CD4-positive, CD25-positive, alpha-beta regulatory T cell (primary cell): ENCODE measurements at regions not wholly inside any gene's neighbourhood (a gene's known extent, or its start where the extent isn't known, plus 50 kb on each side); places are given as distances from the start of the nearest gene placed in this dataset.
A peak's percentile ranks its signal among the peaks of the same experiment; 100 is the strongest.

Experiments used
- ATAC-seq, 2 donors: fragments of 150-1000 bp; cut with Tn5 transposase; one replicate each; pipeline ENCODE4 v1.10.0; 2021; ENCODE audit warnings: low read depth in 2 of 2, moderate number of reproducible peaks in 2 of 2, moderate library complexity in 1 of 2
- DNase-seq, 3 donors: peaks; one replicate each; pipeline versions ENCODE4 v3.0.0 to v3.0.0-alpha.2; 2012 to 2022; ENCODE audit warnings: mixed read lengths in 1 of 3
- H3K27ac ChIP-seq: one replicate; pipeline ENCODE4 v1.7.0; 2013; ENCODE audit warnings: mild to moderate bottlenecking, low read length; ENCODE audit not compliant: insufficient read depth, poor library complexity, severe bottlenecking
- H3K27me3 ChIP-seq: one replicate; pipeline ENCODE4 v1.7.0; 2013; ENCODE audit warnings: low read length; ENCODE audit not compliant: control insufficient read depth, insufficient read depth
- H3K36me3 ChIP-seq: one replicate; pipeline ENCODE4 v1.7.0; 2013; ENCODE audit warnings: mild to moderate bottlenecking, low read length, moderate library complexity; ENCODE audit not compliant: control insufficient read depth, insufficient read depth
- H3K4me1 ChIP-seq: 2 replicates; pipeline ENCODE4 v1.7.0; 2013; ENCODE audit warnings: mild to moderate bottlenecking, low read length; ENCODE audit not compliant: insufficient read depth, control insufficient read depth, poor library complexity, severe bottlenecking
- H3K4me3 ChIP-seq: one replicate; pipeline ENCODE4 v1.7.0; 2013; ENCODE audit warnings: low read depth, mild to moderate bottlenecking, low read length, moderate library complexity
- H3K9me3 ChIP-seq, 2 experiments: 1 replicate in 1 of 2; 2 replicates in 1 of 2; pipeline ENCODE4 v1.7.0; 2013; ENCODE audit warnings: low read length in 2 of 2, mild to moderate bottlenecking in 1 of 2, moderate library complexity in 1 of 2; ENCODE audit not compliant: control insufficient read depth in 2 of 2
- H3K27ac Mint-ChIP-seq, 3 donors: one replicate each; pipeline ENCODE4 v1.8.0; 2020 to 2022; ENCODE audit warnings: mild to moderate bottlenecking in 3 of 3, mixed read lengths in 3 of 3, moderate library complexity in 2 of 3
- H3K27me3 Mint-ChIP-seq: one replicate; pipeline ENCODE4 v1.8.0; 2022; ENCODE audit warnings: mild to moderate bottlenecking, mixed read lengths
- H3K36me3 Mint-ChIP-seq: one replicate; pipeline ENCODE4 v1.8.0; 2020; ENCODE audit warnings: mixed read lengths
- H3K4me1 Mint-ChIP-seq, 4 donors: one replicate each; pipeline ENCODE4 v1.8.0; 2020 to 2022; ENCODE audit warnings: mixed read lengths in 4 of 4, mild to moderate bottlenecking in 1 of 4
- H3K4me3 Mint-ChIP-seq, 4 donors: one replicate each; pipeline ENCODE4 v1.8.0; 2020 to 2022; ENCODE audit warnings: mild to moderate bottlenecking in 4 of 4, mixed read lengths in 4 of 4, moderate library complexity in 3 of 4
- H3K9me3 Mint-ChIP-seq, 7 donors: one replicate each; pipeline ENCODE4 v1.8.0; 2020 to 2022; ENCODE audit warnings: mixed read lengths in 7 of 7, mild to moderate bottlenecking in 3 of 7, moderate library complexity in 2 of 7

DNA sequence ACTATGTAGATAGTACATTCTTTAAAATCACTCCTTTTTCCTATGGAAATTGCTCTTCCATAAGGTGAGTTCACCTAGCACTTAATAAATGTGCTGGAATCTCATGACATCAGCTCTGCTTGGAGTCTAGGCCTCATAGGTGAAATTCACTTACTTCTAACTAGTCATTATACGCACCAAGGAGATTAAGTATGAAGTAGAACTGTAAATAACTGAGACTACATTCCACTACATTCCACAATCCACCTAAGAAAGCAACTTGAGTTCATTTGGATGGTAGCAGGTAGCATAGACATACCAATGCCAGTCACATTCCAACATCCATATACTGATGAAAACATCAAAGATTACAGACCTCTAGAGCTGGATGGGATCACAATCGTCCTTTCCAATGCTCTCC, 64.3 kb downstream of the NIBAN1 start:
- Histone ChIP-seq H3K4me3 (no peak overlapping the region), H3K27me3 (no peaks in the 10 kb centered on the region), H3K4me1 (peaks cover 20% of the 10 kb centered on the region), H3K36me3 (no peaks in the 10 kb centered on the region), H3K27ac (no peak overlapping the region), H3K9me3 (no peaks in the 10 kb centered on the region)
- Mint-ChIP-seq H3K4me1 (peaks cover 13 to 61% (median 35%) of the 10 kb centered on the region in 4 donors), H3K27me3 (no peaks in the 10 kb centered on the region), H3K36me3 (no peaks in the 10 kb centered on the region), H3K4me3 (no peak overlapping the region), H3K9me3 (peaks cover 0 to under 1% (median 0%) of the 10 kb centered on the region in 7 donors), H3K27ac (peak overlapping the region in 2 of 3 donors; percentile 2 to 48)
- ATAC-seq (no peak), DNase-seq (no peak)

DNA sequence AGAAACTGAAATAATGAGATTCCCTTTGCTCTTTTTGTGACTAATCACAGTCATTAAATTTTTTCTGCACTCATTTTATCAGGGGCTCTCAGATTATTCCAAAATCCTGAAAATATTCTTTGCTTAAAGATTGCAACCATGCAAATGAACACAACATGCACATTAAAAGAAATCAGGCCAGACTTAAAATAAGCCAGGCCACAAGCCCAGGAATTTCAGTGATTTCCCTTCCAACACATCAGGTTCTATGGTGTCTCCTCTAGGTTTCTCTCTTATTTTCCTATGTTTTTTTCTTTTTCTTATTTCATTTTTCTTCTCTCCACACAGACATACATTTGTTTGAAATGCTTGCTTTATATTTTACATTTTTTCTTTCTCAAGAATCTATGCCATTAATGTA, 65.3 kb downstream of the NIBAN1 start:
- H3K27ac ChIP-seq, result no peak overlapping the region
- H3K4me1 Mint-ChIP-seq, result peaks cover 13 to 64% (median 42%) of the 10 kb centered on the region in 4 donors
- DNase-seq (no peak), ATAC-seq (no peak)
- peak overlapping the region in 1 of 3 donors; percentile 48 for H3K27ac Mint-ChIP-seq
- no peaks in the 10 kb centered on the region for H3K36me3 ChIP-seq
- no peaks in the 10 kb centered on the region for H3K9me3 ChIP-seq
- no peaks in the 10 kb centered on the region for H3K27me3 ChIP-seq
- H3K27me3 Mint-ChIP-seq, result no peaks in the 10 kb centered on the region
- H3K36me3 Mint-ChIP-seq, result no peaks in the 10 kb centered on the region
- peak overlapping the region in 1 of 4 donors; percentile 53 for H3K4me3 Mint-ChIP-seq
- peaks cover 24% of the 10 kb centered on the region for H3K4me1 ChIP-seq
- peaks cover 0 to 2% (median 0%) of the 10 kb centered on the region in 7 donors for H3K9me3 Mint-ChIP-seq
- no peak overlapping the region for H3K4me3 ChIP-seq

DNA sequence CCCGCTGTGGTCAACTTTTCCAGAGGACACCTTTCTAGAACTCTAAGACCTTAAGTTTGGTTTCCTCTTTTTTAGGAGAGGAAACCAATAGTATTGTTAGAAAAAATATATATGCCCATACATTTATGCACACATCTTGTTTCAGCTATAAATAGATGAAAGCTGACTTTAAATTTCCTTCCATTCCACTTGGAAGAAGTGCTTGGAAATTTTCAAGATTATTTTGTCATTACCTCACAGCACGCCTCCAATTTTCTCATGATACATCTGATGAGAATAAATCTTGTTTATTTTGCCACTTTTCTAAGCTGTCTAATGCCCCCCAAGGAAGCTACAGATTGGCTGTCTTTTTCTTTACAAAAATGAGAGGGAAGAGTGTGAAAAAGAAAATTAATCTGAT, 65.8 kb downstream of the NIBAN1 start:
- no peak overlapping the region for H3K4me3 ChIP-seq
- Mint-ChIP-seq H3K27me3 (no peaks in the 10 kb centered on the region), H3K4me3 (no peak overlapping the region), H3K9me3 (peaks cover 0 to 2% (median 0%) of the 10 kb centered on the region in 7 donors), H3K36me3 (no peaks in the 10 kb centered on the region), H3K4me1 (peaks cover 13 to 61% (median 40%) of the 10 kb centered on the region in 4 donors), H3K27ac (peak overlapping the region in 1 of 3 donors; percentile 70)
- H3K27me3 ChIP-seq, result no peaks in the 10 kb centered on the region
- no peak overlapping the region for H3K27ac ChIP-seq
- ATAC-seq (no peak), DNase-seq (no peak)
- no peaks in the 10 kb centered on the region for H3K36me3 ChIP-seq
- peaks cover 24% of the 10 kb centered on the region for H3K4me1 ChIP-seq
- H3K9me3 ChIP-seq, result no peaks in the 10 kb centered on the region

DNA sequence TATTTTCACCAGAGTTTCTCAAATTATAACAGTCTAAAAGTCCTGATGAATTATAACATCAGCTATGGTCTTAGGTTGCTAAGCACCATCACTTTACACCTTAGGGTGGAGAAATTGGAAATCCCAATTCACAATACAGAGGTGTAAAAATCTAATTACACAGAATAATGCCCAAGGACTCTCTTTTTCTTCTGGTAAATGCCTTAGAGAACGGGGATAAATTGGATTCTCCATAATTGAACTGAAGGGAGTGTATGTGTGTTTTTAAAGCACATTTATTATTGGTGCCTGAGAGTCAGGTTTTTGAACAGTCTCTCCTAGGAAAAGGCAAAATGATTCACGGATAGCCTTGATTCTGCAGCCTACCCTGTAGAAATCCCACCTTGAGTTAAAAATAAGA, 66.8 kb downstream of the NIBAN1 start:
- Mint-ChIP-seq H3K27me3 (no peaks in the 10 kb centered on the region), H3K9me3 (peaks cover 0 to 2% (median 0%) of the 10 kb centered on the region in 7 donors), H3K36me3 (no peaks in the 10 kb centered on the region), H3K4me1 (peaks cover 13 to 66% (median 48%) of the 10 kb centered on the region in 4 donors), H3K27ac (no peak overlapping the region), H3K4me3 (no peak overlapping the region)
- H3K9me3 ChIP-seq, result no peaks in the 10 kb centered on the region
- no peak overlapping the region for H3K4me3 ChIP-seq
- H3K27ac ChIP-seq, result peak overlapping the region; percentile 27
- no peaks in the 10 kb centered on the region for H3K27me3 ChIP-seq
- no peak for DNase-seq
- ATAC-seq, result no peak
- no peaks in the 10 kb centered on the region for H3K36me3 ChIP-seq
- H3K4me1 ChIP-seq, result peaks cover 26% of the 10 kb centered on the region

DNA sequence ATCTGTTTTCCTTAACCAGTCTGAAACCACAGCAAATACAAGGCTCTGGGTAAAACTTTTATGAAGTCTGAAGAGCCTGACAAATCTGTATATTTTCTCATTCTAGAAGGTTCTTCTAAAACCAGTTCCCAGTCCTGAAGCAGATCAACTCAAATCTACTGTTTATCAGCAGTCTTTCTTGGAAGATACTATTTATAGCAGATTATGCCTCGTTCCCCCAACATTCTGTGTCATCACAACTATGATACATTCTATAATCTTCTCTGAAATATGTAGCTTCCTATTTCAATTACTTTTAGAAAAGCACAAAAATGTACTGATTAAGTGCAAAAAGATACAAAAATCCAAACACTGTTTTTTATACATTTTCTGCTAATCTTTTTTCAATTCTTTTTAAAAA, 67.5 kb downstream of the NIBAN1 start:
- no peak overlapping the region for H3K27ac Mint-ChIP-seq
- no peaks in the 10 kb centered on the region for H3K27me3 ChIP-seq
- H3K36me3 ChIP-seq, result no peaks in the 10 kb centered on the region
- peaks cover 0 to 2% (median 0%) of the 10 kb centered on the region in 7 donors for H3K9me3 Mint-ChIP-seq
- H3K9me3 ChIP-seq, result no peaks in the 10 kb centered on the region
- peaks cover 32% of the 10 kb centered on the region for H3K4me1 ChIP-seq
- DNase-seq (no peak), ATAC-seq (no peak)
- no peaks in the 10 kb centered on the region for H3K27me3 Mint-ChIP-seq
- H3K4me3 Mint-ChIP-seq, result peak overlapping the region in 2 of 4 donors; percentile 19 to 26
- peak overlapping the region; percentile 27 for H3K27ac ChIP-seq
- H3K4me1 Mint-ChIP-seq, result peaks cover 16 to 71% (median 53%) of the 10 kb centered on the region in 4 donors
- no peaks in the 10 kb centered on the region for H3K36me3 Mint-ChIP-seq
- H3K4me3 ChIP-seq, result no peak overlapping the region

DNA sequence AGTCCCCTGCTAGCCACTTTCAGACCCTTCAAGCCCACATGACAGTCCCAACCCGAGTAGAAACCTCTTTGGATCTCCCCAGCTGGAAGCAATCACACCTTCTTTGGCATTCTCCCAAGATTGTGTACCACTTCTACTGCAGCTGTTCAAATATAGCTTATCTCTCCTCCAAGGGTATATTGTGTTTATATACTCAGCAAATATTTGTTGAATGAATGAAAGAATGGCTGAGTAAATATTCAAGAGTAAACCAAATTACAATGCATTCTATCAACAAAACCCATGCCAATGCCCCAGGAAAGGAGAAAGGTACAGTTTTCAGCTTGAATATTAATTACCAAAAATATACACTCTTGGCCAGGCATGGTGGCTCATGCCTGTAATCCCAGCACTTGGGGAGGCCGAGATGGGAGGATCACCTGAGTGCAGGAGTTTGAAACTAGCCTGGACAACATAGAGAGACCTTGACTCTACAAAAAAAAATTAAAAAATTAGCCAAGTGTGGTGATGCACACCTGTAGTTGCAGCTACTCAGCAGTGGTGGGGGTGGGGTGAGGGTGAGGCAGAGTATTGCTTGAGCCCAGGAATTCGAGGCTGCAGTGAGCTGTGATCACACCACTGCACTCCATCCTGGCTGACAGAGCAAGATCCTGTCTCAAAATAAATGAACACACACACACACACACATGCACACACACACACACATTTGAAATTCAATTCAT, 68.5 kb downstream of the NIBAN1 start:
- Histone ChIP-seq H3K4me3 (peak overlapping the region; percentile 41), H3K9me3 (no peaks in the 10 kb centered on the region), H3K4me1 (peaks cover 32% of the 10 kb centered on the region), H3K27me3 (no peaks in the 10 kb centered on the region), H3K36me3 (no peaks in the 10 kb centered on the region), H3K27ac (peak overlapping the region; percentile 56)
- Mint-ChIP-seq H3K36me3 (no peaks in the 10 kb centered on the region), H3K4me3 (peak overlapping the region in 3 of 4 donors; percentile 58 to 79 (median 66)), H3K4me1 (peaks cover 18 to 72% (median 56%) of the 10 kb centered on the region in 4 donors), H3K9me3 (peaks cover 0 to 2% (median 0%) of the 10 kb centered on the region in 7 donors), H3K27ac (peak overlapping the region; percentile 90 to 92 (median 92)), H3K27me3 (no peaks in the 10 kb centered on the region)
- no peak for ATAC-seq
- DNase-seq, result no peak

DNA sequence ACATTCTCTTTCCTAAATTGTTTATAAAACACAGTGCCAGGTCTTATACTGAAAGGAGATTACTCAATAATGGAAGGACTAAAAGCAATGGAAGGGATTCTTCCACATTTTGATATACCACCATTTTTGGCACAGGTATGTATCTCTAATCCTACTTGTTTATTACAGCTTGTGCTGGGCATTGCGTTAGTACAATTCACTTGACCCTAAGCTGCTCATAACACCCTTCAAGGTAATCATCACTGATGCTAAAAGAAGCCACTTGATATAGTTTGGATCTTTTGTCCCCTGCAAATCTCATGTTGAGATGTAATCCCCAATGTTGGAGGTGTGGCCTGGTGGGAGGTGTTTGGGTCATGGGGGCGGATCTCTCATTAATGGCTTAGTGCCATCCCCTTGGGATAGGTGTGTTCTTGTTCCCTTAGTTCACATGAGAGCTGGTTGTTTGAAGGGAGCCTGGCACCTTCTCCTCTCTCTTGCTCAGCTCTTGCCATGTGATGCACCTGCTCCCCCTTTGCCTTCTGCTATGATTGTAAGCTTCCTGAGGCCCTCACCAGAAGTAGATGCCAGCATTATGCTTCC, 71.1 kb downstream of the NIBAN1 start:
- Mint-ChIP-seq H3K4me1 (peaks cover 14 to 65% (median 48%) of the 10 kb centered on the region in 4 donors), H3K36me3 (peaks cover 5% of the 10 kb centered on the region), H3K4me3 (peak overlapping the region in 1 of 4 donors; percentile 43), H3K27ac (peak overlapping the region; percentile 39 to 59 (median 52)), H3K9me3 (peaks cover 0 to 4% (median 0%) of the 10 kb centered on the region in 7 donors), H3K27me3 (no peaks in the 10 kb centered on the region)
- ATAC-seq (no peak), DNase-seq (no peak)
- Histone ChIP-seq H3K27me3 (no peaks in the 10 kb centered on the region), H3K36me3 (peaks cover 14% of the 10 kb centered on the region), H3K4me3 (no peak overlapping the region), H3K4me1 (peaks cover 28% of the 10 kb centered on the region), H3K9me3 (no peaks in the 10 kb centered on the region), H3K27ac (no peak overlapping the region)
